ENCODE measurements at regions not wholly inside any gene's neighbourhood (a gene's known extent, or its start where the extent isn't known, plus 50 kb on each side); places are given as distances from the start of the nearest gene placed in this dataset.

DNA sequence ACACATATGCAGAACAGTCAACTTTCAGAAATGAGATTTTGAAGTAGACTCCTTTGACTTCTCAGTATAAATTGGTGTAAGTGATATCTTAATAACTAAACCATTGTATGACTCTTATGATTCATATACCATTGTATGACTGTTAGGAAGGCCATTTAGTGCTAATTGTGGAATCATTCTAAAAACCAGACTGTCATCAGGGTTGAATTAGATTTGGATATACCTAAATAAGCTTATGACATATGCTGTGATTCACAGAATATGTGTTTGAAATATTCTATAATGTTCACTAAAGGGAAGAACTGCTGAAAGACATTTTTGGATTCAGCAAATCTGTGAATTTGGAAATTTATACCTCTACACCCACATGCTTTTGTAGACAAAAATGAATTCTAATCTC is 438.1 kb downstream of the MDFIC start:
- TF ChIP-seq ZNF488 (tag by site-specific recombination; IDR thresholded peaks at IDR 0.05) (no peak), BCL6B (tag by site-specific recombination; IDR thresholded peaks at IDR 0.05) (no peak), ZNF785 (tag by site-specific recombination; IDR thresholded peaks at IDR 0.05) (no peak), ZNF473 (tag by site-specific recombination; IDR thresholded peaks at IDR 0.05) (no peak), KLF16 (tag by site-specific recombination; IDR thresholded peaks at IDR 0.05) (no peak), MYNN (tag by site-specific recombination; IDR thresholded peaks at IDR 0.05; ENCODE audit: borderline replicate concordance) (no peak), ZNF561 (tag by site-specific recombination; IDR thresholded peaks at IDR 0.05; ENCODE audit: borderline replicate concordance) (no peak), PRDM10 (tag by site-specific recombination; IDR thresholded peaks at IDR 0.05) (no peak), ZFP41 (tag by site-specific recombination; IDR thresholded peaks at IDR 0.05; ENCODE audit: borderline replicate concordance) (no peak), ZNF548 (tag by site-specific recombination; IDR thresholded peaks at IDR 0.05) (no peak), ZNF394 (tag by site-specific recombination; IDR thresholded peaks at IDR 0.05; ENCODE audit: borderline replicate concordance) (no peak), ZNF624 (tag by site-specific recombination; IDR thresholded peaks at IDR 0.05) (no peak), OVOL3 (tag by site-specific recombination; IDR thresholded peaks at IDR 0.05) (no peak), ZNF184 (tag by site-specific recombination; IDR thresholded peaks at IDR 0.05) (no peak), ATF2 (tag by site-specific recombination; IDR thresholded peaks at IDR 0.05; ENCODE audit: low read depth) (no peak), ZBTB48 (tag by site-specific recombination; IDR thresholded peaks at IDR 0.05) (no peak)
- H3K27ac ChIP-seq (ENCODE audit: extremely low read depth, low read depth, low read length) = no peak overlapping the region
- ChIA-PET POLR2A (no interaction called here), CTCF (interaction anchor here (0.7 kb wide), 1 partner anchor 396 kb away, joined by 4 read pairs; no protein-coding TSS in a partner anchor)
- H3K36me3 ChIP-seq (ENCODE audit: control insufficient read depth in 2 of 2, insufficient read depth in 1 of 2, low read length in 2 of 2) = no peaks in the 10 kb centered on the region
- H3K4me3 ChIP-seq (ENCODE audit: low read depth, low read length) = no peak overlapping the region
- no peaks in the 10 kb centered on the region for H3K4me1 ChIP-seq (ENCODE audit: control insufficient read depth, insufficient read depth, low read length)
- no peaks in the 10 kb centered on the region for H3K9me3 ChIP-seq (ENCODE audit: control insufficient read depth, insufficient read depth, low read depth, low read length)

- ChIA-PET CTCF (no interaction called here), POLR2A (no interaction called here)
- no peak overlapping the region for H3K27ac ChIP-seq (ENCODE audit: extremely low read depth, low read depth, low read length)
- H3K36me3 ChIP-seq (ENCODE audit: control insufficient read depth in 2 of 2, insufficient read depth in 1 of 2, low read length in 2 of 2) = no peaks in the 10 kb centered on the region
- no peaks in the 10 kb centered on the region for H3K9me3 ChIP-seq (ENCODE audit: control insufficient read depth, insufficient read depth, low read depth, low read length)
- H3K4me3 ChIP-seq (ENCODE audit: low read depth, low read length) = no peak overlapping the region
- no peaks in the 10 kb centered on the region for H3K4me1 ChIP-seq (ENCODE audit: control insufficient read depth, insufficient read depth, low read length)
- no peak for TF ChIP-seq ZNF548 (tag by site-specific recombination; IDR thresholded peaks at IDR 0.05)
These were observed 437.2 kb downstream of the MDFIC start for GRCh38 chr7:115359119-115359518.
